ENCODE measurements at regions not wholly inside any gene's neighbourhood (a gene's known extent, or its start where the extent isn't known, plus 50 kb on each side); places are given as distances from the start of the nearest gene placed in this dataset.

DNA sequence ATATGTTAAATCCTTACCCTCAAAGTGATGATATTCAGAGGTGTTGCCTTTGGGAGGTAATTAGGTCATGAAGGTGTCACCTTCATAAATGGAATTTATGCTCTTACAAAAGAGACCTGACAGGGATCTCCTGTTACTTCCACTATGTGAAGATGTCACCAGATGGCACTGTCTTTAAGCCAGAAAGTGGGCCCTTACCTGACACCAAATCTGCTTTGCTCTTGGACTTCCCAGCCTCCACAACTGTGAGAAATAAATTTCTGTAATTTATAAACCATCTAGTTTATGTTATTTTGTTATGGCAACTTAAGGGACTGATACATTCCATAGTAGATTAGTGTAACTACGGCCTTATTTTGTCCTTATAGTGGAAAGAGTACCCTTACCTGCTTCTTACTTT lies 358.3 kb upstream of the SALL1 start:
- peaks cover 0 to 4% of the 10 kb centered on the region in 2 donors for H3K9me3 ChIP-seq (ENCODE audit: control insufficient read depth in 2 of 2, low read length in 2 of 2)
- no peaks in the 10 kb centered on the region for H3K4me1 ChIP-seq (ENCODE audit: control insufficient read depth, insufficient read depth, low read length)
- no peaks in the 10 kb centered on the region for H3K27me3 ChIP-seq (ENCODE audit: control insufficient read depth in 1 of 2, insufficient read depth in 2 of 2, low read length in 2 of 2)
- H3K36me3 ChIP-seq (ENCODE audit: control insufficient read depth in 2 of 2, insufficient read depth in 2 of 2, low read length in 2 of 2): no peaks in the 10 kb centered on the region
- no peak overlapping the region for H3K9ac ChIP-seq (ENCODE audit: low read length in 2 of 2)
- no peak overlapping the region for H3K4me3 ChIP-seq (ENCODE audit: low read length in 2 of 2)
- no peak overlapping the region for H3K27ac ChIP-seq (ENCODE audit: low read length)

GRCh38 chr16:51508490-51509212 lies 357.6 kb upstream of the SALL1 start:
- Histone ChIP-seq H3K9ac (ENCODE audit: low read length in 2 of 2) (no peak overlapping the region), H3K36me3 (ENCODE audit: control insufficient read depth in 2 of 2, insufficient read depth in 2 of 2, low read length in 2 of 2) (no peaks in the 10 kb centered on the region), H3K4me3 (ENCODE audit: low read length in 2 of 2) (no peak overlapping the region), H3K27me3 (ENCODE audit: control insufficient read depth in 1 of 2, insufficient read depth in 2 of 2, low read length in 2 of 2) (no peaks in the 10 kb centered on the region), H3K9me3 (ENCODE audit: control insufficient read depth in 2 of 2, low read length in 2 of 2) (peaks cover 0 to 4% of the 10 kb centered on the region in 2 donors), H3K4me1 (ENCODE audit: control insufficient read depth, insufficient read depth, low read length) (no peaks in the 10 kb centered on the region), H3K27ac (ENCODE audit: low read length) (no peak overlapping the region)

GRCh38 chr16:51507286-51507685 lies 356.2 kb upstream of the SALL1 start:
- Histone ChIP-seq H3K4me3 (ENCODE audit: low read length in 2 of 2) (no peak overlapping the region), H3K27ac (ENCODE audit: low read length) (no peak overlapping the region), H3K27me3 (ENCODE audit: control insufficient read depth in 1 of 2, insufficient read depth in 2 of 2, low read length in 2 of 2) (no peaks in the 10 kb centered on the region), H3K9ac (ENCODE audit: low read length in 2 of 2) (no peak overlapping the region), H3K4me1 (ENCODE audit: control insufficient read depth, insufficient read depth, low read length) (no peaks in the 10 kb centered on the region), H3K36me3 (ENCODE audit: control insufficient read depth in 2 of 2, insufficient read depth in 2 of 2, low read length in 2 of 2) (no peaks in the 10 kb centered on the region), H3K9me3 (ENCODE audit: control insufficient read depth in 2 of 2, low read length in 2 of 2) (peaks cover 0 to 4% of the 10 kb centered on the region in 2 donors)

DNA sequence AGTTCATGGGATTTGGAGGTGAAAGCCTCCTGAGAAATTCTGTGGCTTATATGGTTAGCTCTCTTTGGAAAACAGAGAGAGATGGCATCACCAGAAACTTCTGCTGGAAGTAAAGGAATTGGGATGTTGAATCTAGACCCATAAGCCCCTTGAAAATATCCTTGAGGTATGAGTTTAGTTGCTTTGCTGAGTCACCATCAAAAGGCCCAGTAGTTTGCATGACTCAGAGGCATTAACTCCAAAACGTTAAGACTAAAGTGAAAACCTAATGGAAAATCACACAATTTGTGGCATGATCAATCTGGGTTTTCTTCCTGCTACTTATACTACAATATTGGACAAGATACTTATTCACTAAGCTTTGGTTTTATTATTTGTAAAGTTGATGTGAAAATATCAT lies 349.2 kb upstream of the SALL1 start:
- Histone ChIP-seq H3K4me1 (ENCODE audit: control insufficient read depth, insufficient read depth, low read length) (no peaks in the 10 kb centered on the region), H3K9me3 (ENCODE audit: control insufficient read depth in 2 of 2, low read length in 2 of 2) (no peaks in the 10 kb centered on the region), H3K9ac (ENCODE audit: low read length in 2 of 2) (no peak overlapping the region), H3K36me3 (ENCODE audit: control insufficient read depth in 2 of 2, insufficient read depth in 2 of 2, low read length in 2 of 2) (no peaks in the 10 kb centered on the region), H3K27me3 (ENCODE audit: control insufficient read depth in 1 of 2, insufficient read depth in 2 of 2, low read length in 2 of 2) (no peaks in the 10 kb centered on the region), H3K27ac (ENCODE audit: low read length) (no peak overlapping the region), H3K4me3 (ENCODE audit: low read length in 2 of 2) (no peak overlapping the region)

DNA sequence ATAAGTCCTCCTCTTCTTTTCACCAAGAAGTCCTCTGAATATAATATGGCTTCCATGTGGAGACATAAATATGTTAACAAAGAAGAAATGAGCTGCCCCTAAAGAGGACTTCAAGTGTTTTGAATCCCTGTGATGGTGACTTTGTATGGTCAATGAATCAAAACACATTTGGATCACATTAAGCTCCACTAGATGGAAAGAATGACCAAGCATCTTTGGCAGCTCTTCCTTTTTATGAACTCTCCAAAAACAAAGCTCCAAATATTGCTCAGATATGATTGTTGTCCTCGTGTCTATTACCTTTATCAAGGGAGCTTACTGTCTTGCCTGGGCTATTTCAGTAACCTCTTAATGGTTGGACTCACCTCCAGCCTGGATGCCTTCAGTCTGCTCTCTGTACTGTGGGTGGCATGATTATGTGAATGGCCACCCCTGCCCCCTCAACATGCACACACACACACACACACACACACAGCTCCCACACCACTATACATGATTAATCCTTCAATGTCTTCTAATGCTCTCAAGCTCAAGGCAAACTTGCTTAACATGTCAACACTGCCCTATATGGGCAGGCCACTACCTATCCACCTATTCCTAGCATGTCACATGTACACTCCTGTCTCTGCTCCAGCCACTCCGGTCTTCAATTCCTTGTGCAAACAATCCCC lies 346.6 kb upstream of the SALL1 start:
- Histone ChIP-seq H3K9ac (ENCODE audit: low read length in 2 of 2) (no peak overlapping the region), H3K27me3 (ENCODE audit: control insufficient read depth in 1 of 2, insufficient read depth in 2 of 2, low read length in 2 of 2) (no peaks in the 10 kb centered on the region), H3K36me3 (ENCODE audit: control insufficient read depth in 2 of 2, insufficient read depth in 2 of 2, low read length in 2 of 2) (no peaks in the 10 kb centered on the region), H3K4me1 (ENCODE audit: control insufficient read depth, insufficient read depth, low read length) (no peaks in the 10 kb centered on the region), H3K4me3 (ENCODE audit: low read length in 2 of 2) (no peak overlapping the region), H3K9me3 (ENCODE audit: control insufficient read depth in 2 of 2, low read length in 2 of 2) (no peaks in the 10 kb centered on the region), H3K27ac (ENCODE audit: low read length) (no peak overlapping the region)

GRCh38 chr16:51490866-51491265 lies 339.8 kb upstream of the SALL1 start:
- Histone ChIP-seq H3K27ac (ENCODE audit: low read length) (no peak overlapping the region), H3K27me3 (ENCODE audit: control insufficient read depth in 1 of 2, insufficient read depth in 2 of 2, low read length in 2 of 2) (no peaks in the 10 kb centered on the region), H3K4me3 (ENCODE audit: low read length in 2 of 2) (no peak overlapping the region), H3K36me3 (ENCODE audit: control insufficient read depth in 2 of 2, insufficient read depth in 2 of 2, low read length in 2 of 2) (no peaks in the 10 kb centered on the region), H3K4me1 (ENCODE audit: control insufficient read depth, insufficient read depth, low read length) (no peaks in the 10 kb centered on the region), H3K9me3 (ENCODE audit: control insufficient read depth in 2 of 2, low read length in 2 of 2) (no peaks in the 10 kb centered on the region), H3K9ac (ENCODE audit: low read length in 2 of 2) (no peak overlapping the region)

DNA sequence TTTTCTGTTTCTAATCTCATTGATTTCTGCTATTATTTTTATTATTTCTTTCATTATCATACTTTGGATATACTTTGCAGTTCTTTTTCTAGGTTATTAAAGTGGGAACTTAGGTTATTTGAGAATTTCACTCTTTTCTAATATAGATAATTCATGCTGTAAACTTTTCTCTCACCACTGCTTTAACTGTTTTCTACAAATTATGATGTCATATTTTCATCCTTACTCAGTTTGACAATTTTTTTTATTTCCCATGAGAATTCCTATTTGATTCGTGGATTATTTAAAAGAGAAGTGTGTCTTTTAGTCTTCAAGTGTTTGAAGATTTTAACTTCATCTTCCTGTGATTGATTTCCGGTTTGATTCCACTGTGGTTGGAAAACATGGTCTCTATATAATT lies 336.8 kb upstream of the SALL1 start:
- H3K9ac ChIP-seq (ENCODE audit: low read length in 2 of 2): no peak overlapping the region
- no peak overlapping the region for H3K27ac ChIP-seq (ENCODE audit: low read length)
- H3K36me3 ChIP-seq (ENCODE audit: control insufficient read depth in 2 of 2, insufficient read depth in 2 of 2, low read length in 2 of 2): no peaks in the 10 kb centered on the region
- no peaks in the 10 kb centered on the region for H3K9me3 ChIP-seq (ENCODE audit: control insufficient read depth in 2 of 2, low read length in 2 of 2)
- H3K27me3 ChIP-seq (ENCODE audit: control insufficient read depth in 1 of 2, insufficient read depth in 2 of 2, low read length in 2 of 2): no peaks in the 10 kb centered on the region
- no peak overlapping the region for H3K4me3 ChIP-seq (ENCODE audit: low read length in 2 of 2)
- H3K4me1 ChIP-seq (ENCODE audit: control insufficient read depth, insufficient read depth, low read length): no peaks in the 10 kb centered on the region

- Histone ChIP-seq H3K36me3 (ENCODE audit: control insufficient read depth in 2 of 2, insufficient read depth in 2 of 2, low read length in 2 of 2) (no peaks in the 10 kb centered on the region), H3K27me3 (ENCODE audit: control insufficient read depth in 1 of 2, insufficient read depth in 2 of 2, low read length in 2 of 2) (no peaks in the 10 kb centered on the region), H3K27ac (ENCODE audit: low read length) (no peak overlapping the region), H3K4me1 (ENCODE audit: control insufficient read depth, insufficient read depth, low read length) (no peaks in the 10 kb centered on the region), H3K9ac (ENCODE audit: low read length in 2 of 2) (no peak overlapping the region), H3K9me3 (ENCODE audit: control insufficient read depth in 2 of 2, low read length in 2 of 2) (no peaks in the 10 kb centered on the region), H3K4me3 (ENCODE audit: low read length in 2 of 2) (no peak overlapping the region)
Observed at GRCh38 chr16:51474414-51475091, 323.5 kb upstream of the SALL1 start.

- H3K4me3 ChIP-seq (ENCODE audit: low read length in 2 of 2): no peak overlapping the region
- no peaks in the 10 kb centered on the region for H3K4me1 ChIP-seq (ENCODE audit: control insufficient read depth, insufficient read depth, low read length)
- no peaks in the 10 kb centered on the region for H3K9me3 ChIP-seq (ENCODE audit: control insufficient read depth in 2 of 2, low read length in 2 of 2)
- no peaks in the 10 kb centered on the region for H3K36me3 ChIP-seq (ENCODE audit: control insufficient read depth in 2 of 2, insufficient read depth in 2 of 2, low read length in 2 of 2)
- no peak overlapping the region for H3K27ac ChIP-seq (ENCODE audit: low read length)
- H3K27me3 ChIP-seq (ENCODE audit: control insufficient read depth in 1 of 2, insufficient read depth in 2 of 2, low read length in 2 of 2): no peaks in the 10 kb centered on the region
- H3K9ac ChIP-seq (ENCODE audit: low read length in 2 of 2): no peak overlapping the region
Observed at GRCh38 chr16:51473091-51473490, 322.0 kb upstream of the SALL1 start.

GRCh38 chr16:51470492-51470891 lies 319.4 kb upstream of the SALL1 start:
- no peak overlapping the region for H3K27ac ChIP-seq (ENCODE audit: low read length)
- no peaks in the 10 kb centered on the region for H3K36me3 ChIP-seq (ENCODE audit: control insufficient read depth in 2 of 2, insufficient read depth in 2 of 2, low read length in 2 of 2)
- H3K27me3 ChIP-seq (ENCODE audit: control insufficient read depth in 1 of 2, insufficient read depth in 2 of 2, low read length in 2 of 2): no peaks in the 10 kb centered on the region
- no peak overlapping the region for H3K9ac ChIP-seq (ENCODE audit: low read length in 2 of 2)
- no peaks in the 10 kb centered on the region for H3K4me1 ChIP-seq (ENCODE audit: control insufficient read depth, insufficient read depth, low read length)
- H3K4me3 ChIP-seq (ENCODE audit: low read length in 2 of 2): no peak overlapping the region
- no peaks in the 10 kb centered on the region for H3K9me3 ChIP-seq (ENCODE audit: control insufficient read depth in 2 of 2, low read length in 2 of 2)

DNA sequence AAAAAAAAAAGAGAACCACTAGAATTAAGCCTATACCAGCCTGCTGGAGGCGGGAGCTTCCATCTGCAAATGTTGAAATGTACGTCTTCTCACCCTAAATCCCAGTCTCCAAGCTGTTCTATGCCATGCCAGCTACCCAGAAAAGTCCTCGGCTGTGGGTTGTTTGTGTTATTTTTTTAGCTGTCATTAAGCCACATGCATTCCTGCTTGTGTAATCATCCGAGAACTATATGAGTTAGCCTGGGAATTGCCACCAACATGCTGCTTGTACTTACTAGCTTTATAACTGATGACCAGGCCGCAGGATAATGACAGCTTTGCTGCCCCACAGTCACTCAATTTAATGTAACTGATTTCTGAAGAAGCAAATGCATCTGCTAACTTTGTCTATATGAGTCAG lies 313.9 kb upstream of the SALL1 start:
- no peaks in the 10 kb centered on the region for H3K9me3 ChIP-seq (ENCODE audit: control insufficient read depth in 2 of 2, low read length in 2 of 2)
- no peaks in the 10 kb centered on the region for H3K36me3 ChIP-seq (ENCODE audit: control insufficient read depth in 2 of 2, insufficient read depth in 2 of 2, low read length in 2 of 2)
- no peak overlapping the region for H3K27ac ChIP-seq (ENCODE audit: low read length)
- no peaks in the 10 kb centered on the region for H3K27me3 ChIP-seq (ENCODE audit: control insufficient read depth in 1 of 2, insufficient read depth in 2 of 2, low read length in 2 of 2)
- no peak overlapping the region for H3K4me3 ChIP-seq (ENCODE audit: low read length in 2 of 2)
- no peaks in the 10 kb centered on the region for H3K4me1 ChIP-seq (ENCODE audit: control insufficient read depth, insufficient read depth, low read length)
- no peak overlapping the region for H3K9ac ChIP-seq (ENCODE audit: low read length in 2 of 2)

Measured in stomach smooth muscle (tissue), 2 donors.